GM19023 (cell line): ENCODE measurements at regions not wholly inside any gene's neighbourhood (a gene's known extent, or its start where the extent isn't known, plus 50 kb on each side); places are given as distances from the start of the nearest gene placed in this dataset.

Experiments used
- ATAC-seq: cut with Tn5 transposase; IDR thresholded peaks from one replicate; pipeline ENCODE4 v1.9.1; 2021; ENCODE audit warnings: mild to moderate bottlenecking, moderate library complexity; ENCODE audit not compliant: unreplicated experiment

GRCh38 chr2:105652014-105652796 lies 92.5 kb upstream of the NCK2 start:
- ATAC-seq, result no peak

GRCh38 chr2:105649534-105649933 lies 95.2 kb upstream of the NCK2 start:
- ATAC-seq, result no peak

GRCh38 chr2:105647731-105648130 lies 97.0 kb upstream of the NCK2 start:
- no peak for ATAC-seq

GRCh38 chr2:105646774-105647076 lies 98.0 kb upstream of the NCK2 start:
- ATAC-seq, result no peak

GRCh38 chr2:105645938-105646773 lies 98.6 kb upstream of the NCK2 start:
- no peak for ATAC-seq

- ATAC-seq, result no peak
These were observed 99.4 kb upstream of the NCK2 start for GRCh38 chr2:105645031-105645937.

GRCh38 chr2:105644174-105644980 lies 100.3 kb upstream of the NCK2 start:
- ATAC-seq, result no peak

- no peak for ATAC-seq
These were observed 101.1 kb upstream of the NCK2 start for GRCh38 chr2:105643405-105644173.

- no peak for ATAC-seq
These were observed 103.3 kb upstream of the NCK2 start for GRCh38 chr2:105641389-105641811.

GRCh38 chr2:105640246-105640645 lies 104.5 kb upstream of the NCK2 start:
- no peak for ATAC-seq

- ATAC-seq, result no peak
These were observed 108.5 kb upstream of the NCK2 start for GRCh38 chr2:105636109-105636740.

GRCh38 chr2:105635564-105635963 lies 109.1 kb upstream of the NCK2 start:
- ATAC-seq, result no peak

GRCh38 chr2:105634198-105634597 lies 110.5 kb upstream of the NCK2 start:
- ATAC-seq, result no peak

- no peak for ATAC-seq
These were observed 112.8 kb upstream of the NCK2 start for GRCh38 chr2:105631922-105632321.

- ATAC-seq, result no peak
These were observed 113.7 kb upstream of the NCK2 start for GRCh38 chr2:105631011-105631410.

- ATAC-seq, result no peak
These were observed 115.1 kb upstream of the NCK2 start for GRCh38 chr2:105629634-105630033.

- ATAC-seq, result no peak
These were observed 117.2 kb upstream of the NCK2 start for GRCh38 chr2:105627534-105627933.

GRCh38 chr2:105626966-105627340 lies 117.8 kb upstream of the NCK2 start:
- no peak for ATAC-seq
